ENCODE measurements at regions not wholly inside any gene's neighbourhood (a gene's known extent, or its start where the extent isn't known, plus 50 kb on each side); places are given as distances from the start of the nearest gene placed in this dataset.

DNA sequence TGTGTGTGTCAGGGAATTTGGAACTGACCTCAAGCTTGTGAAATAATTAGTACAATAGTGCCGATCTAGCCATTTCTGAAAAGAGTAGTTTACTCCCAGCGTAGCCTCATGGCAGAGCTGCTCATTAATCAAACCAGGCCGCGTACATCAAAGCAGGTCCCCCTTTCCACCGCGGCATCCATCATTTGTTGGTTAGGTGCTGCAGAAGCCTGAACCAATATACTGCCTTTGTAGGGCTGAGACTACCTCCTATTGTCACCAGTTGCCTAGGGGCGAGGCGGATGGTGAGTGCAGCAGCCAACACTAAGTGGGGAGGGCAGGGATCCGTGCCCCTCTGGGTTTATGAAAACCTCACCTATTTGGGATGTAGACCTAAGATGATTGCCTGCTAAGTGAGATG, 264.1 kb downstream of the TMEM114 start:
- DNase-seq (ENCODE audit: extremely low spot score), result no peak
- ChIA-PET POLR2A (no interaction called here), CTCF (no interaction called here)
- TF ChIP-seq, protein P1, sequence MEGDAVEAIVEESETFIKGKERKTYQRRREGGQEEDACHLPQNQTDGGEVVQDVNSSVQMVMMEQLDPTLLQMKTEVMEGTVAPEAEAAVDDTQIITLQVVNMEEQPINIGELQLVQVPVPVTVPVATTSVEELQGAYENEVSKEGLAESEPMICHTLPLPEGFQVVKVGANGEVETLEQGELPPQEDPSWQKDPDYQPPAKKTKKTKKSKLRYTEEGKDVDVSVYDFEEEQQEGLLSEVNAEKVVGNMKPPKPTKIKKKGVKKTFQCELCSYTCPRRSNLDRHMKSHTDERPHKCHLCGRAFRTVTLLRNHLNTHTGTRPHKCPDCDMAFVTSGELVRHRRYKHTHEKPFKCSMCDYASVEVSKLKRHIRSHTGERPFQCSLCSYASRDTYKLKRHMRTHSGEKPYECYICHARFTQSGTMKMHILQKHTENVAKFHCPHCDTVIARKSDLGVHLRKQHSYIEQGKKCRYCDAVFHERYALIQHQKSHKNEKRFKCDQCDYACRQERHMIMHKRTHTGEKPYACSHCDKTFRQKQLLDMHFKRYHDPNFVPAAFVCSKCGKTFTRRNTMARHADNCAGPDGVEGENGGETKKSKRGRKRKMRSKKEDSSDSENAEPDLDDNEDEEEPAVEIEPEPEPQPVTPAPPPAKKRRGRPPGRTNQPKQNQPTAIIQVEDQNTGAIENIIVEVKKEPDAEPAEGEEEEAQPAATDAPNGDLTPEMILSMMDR (IDR thresholded peaks at IDR 0.05; ENCODE audit: control extremely low read depth, extremely low read depth, low read depth, missing control alignments), result no peak

DNA sequence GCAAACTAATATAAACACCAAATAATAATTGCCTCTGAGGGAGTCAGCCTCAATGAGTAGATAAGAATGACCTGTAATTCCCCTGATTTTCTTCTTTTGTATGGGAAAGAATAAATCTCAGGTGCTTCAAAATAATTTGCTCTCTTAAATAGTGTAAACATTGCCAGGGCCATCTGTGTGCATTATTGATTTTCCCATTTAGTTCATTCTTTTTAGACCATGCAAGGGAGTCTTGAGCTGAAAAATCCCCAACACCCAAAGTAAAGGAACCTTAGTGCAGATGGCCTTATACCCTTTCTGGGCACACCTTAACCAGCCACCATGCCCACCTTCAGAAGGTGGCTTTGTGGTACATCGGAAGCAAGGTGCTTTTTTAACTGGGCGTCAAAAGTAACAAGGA, 267.2 kb downstream of the TMEM114 start:
- no peak for DNase-seq (ENCODE audit: extremely low spot score)
- CTCF ChIA-PET, result interaction anchor here (1.3 kb wide), 1 partner anchor 13 kb away, joined by 3 read pairs; no protein-coding TSS in a partner anchor
- TF ChIP-seq, protein P1 (IDR thresholded peaks at IDR 0.05; ENCODE audit: control extremely low read depth, extremely low read depth, low read depth, missing control alignments), result no peak
- POLR2A ChIA-PET, result no interaction called here

DNA sequence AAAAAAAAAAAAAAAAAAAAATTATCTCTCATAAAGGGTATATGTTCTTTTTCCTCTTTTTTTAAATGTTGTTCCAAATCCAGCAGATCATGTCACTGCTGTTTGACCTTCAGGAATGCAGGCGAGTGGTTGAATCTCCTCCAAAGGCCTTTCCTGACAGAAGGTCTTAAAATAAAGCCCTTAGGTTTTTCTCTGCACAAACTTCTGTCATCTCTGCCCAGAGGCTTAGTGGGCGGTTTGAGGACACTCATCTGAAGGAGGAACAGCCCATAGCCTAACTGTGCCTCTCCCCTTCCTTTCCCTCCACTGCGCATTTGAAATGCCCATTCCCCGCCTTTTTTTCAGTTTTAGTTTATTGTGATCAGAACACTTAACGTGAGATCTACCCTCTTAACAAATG, 270.2 kb downstream of the TMEM114 start:
- CTCF ChIA-PET, result no interaction called here
- TF ChIP-seq, protein P1 (IDR thresholded peaks at IDR 0.05; ENCODE audit: control extremely low read depth, extremely low read depth, low read depth, missing control alignments), result no peak
- POLR2A ChIA-PET, result no interaction called here
- no peak for DNase-seq (ENCODE audit: extremely low spot score)

DNA sequence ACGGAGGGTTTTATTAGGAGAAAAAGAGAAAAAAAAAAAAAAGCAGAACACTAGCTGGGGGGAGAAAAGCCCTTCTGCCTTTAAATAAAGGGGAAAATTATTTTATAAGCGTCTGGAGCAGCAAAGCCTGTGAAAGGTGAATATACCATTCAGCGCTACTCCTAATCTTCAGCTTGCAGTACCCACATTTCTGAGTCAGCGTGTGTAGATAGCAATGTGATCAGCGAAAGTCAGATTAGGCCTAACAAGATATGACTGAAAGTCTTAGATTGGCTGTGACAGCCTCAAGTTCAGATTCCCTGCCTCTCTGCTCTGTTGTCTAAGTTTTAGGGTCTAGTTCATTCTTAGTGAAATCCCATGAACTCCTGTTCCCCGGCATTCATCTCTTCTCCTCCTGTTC, 279.5 kb downstream of the TMEM114 start:
- no peak for DNase-seq (ENCODE audit: extremely low spot score)
- ChIA-PET POLR2A (no interaction called here), CTCF (no interaction called here)
- TF ChIP-seq, protein P1 (IDR thresholded peaks at IDR 0.05; ENCODE audit: control extremely low read depth, extremely low read depth, low read depth, missing control alignments), result no peak

DNA sequence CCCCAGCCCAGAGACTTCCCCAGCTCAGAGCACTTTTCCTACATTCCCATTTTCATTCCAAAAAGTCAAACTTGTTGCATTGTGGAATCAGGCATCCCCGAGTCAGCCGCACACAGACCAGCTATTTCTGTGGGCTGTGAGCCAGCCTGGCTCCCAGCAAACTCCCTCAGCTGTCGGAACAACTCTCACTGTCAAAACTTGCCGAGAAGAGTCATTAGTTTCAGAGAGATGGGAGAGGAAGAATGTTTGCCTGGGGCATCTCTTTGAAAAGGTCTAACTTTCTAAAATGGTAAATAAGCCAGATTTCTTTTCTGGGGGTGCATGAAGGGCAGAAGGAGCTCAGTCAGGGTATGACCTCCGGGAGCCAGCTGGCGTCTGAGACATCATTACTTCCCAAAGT, 280.0 kb downstream of the TMEM114 start:
- CTCF ChIA-PET, result interaction anchor here (1.3 kb wide), 1 partner anchor 13 kb away, joined by 3 read pairs; no protein-coding TSS in a partner anchor
- TF ChIP-seq, protein P1 (IDR thresholded peaks at IDR 0.05; ENCODE audit: control extremely low read depth, extremely low read depth, low read depth, missing control alignments), result no peak

DNA sequence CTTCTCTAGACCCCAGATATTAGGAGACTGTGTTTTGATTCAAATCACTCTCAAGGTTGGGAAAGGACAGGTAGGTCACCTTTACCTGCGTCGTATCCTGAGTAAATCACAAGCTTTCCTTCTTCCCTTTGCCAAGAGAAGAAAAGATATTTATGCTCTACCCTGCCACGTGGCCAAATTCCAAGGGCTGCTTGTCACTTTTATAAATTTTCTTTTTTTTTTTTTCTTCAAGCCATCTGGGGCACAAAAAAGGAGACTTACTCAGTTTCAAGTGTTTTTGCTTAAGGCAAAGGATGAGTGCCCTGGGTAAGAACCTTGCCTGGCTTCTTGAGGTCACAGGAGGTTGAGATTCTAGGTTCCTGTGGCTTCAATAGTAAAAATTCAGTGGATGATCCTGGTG, 285.1 kb downstream of the TMEM114 start:
- DNase-seq (ENCODE audit: extremely low spot score), result no peak
- ChIA-PET CTCF (no interaction called here), POLR2A (no interaction called here)
- TF ChIP-seq, protein P1 (IDR thresholded peaks at IDR 0.05; ENCODE audit: control extremely low read depth, extremely low read depth, low read depth, missing control alignments), result no peak

More for the DNA sequence above, 280.0 kb downstream of the TMEM114 start:
- DNase-seq (ENCODE audit: extremely low spot score), result no peak
- POLR2A ChIA-PET, result no interaction called here

DNA sequence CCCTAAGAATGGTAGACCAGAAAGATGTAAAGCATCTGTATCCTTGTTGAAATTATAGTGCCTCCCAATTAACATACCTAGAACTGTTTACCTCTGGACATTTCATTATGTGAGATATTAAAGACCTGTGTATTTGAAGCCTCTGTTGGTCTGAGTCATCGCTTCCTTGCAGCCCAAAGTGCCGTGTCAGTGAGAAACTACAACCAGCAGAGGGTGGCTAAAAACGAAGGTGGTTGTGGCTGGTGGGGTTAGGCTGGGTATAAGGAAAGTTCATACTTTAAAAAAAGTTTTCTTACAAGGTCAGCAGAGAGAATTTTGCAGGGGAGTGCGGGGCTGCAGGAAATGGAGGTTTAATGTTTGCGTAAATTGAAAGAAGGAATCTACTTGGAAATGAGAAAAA, 290.7 kb downstream of the TMEM114 start:
- DNase-seq (ENCODE audit: extremely low spot score), result no peak
- TF ChIP-seq, protein P1 (IDR thresholded peaks at IDR 0.05; ENCODE audit: control extremely low read depth, extremely low read depth, low read depth, missing control alignments), result no peak
- ChIA-PET CTCF (no interaction called here), POLR2A (no interaction called here)
